ENCODE measurements at regions not wholly inside any gene's neighbourhood (a gene's known extent, or its start where the extent isn't known, plus 50 kb on each side); places are given as distances from the start of the nearest gene placed in this dataset.
"Not testable (repeated sequence)": the region's sequence is repeated elsewhere in the genome, so short reads cannot be mapped to it uniquely, and the experiment has no call there.

- no peak overlapping the region for H3K27ac ChIP-seq
- H3K9me3 ChIP-seq (replicated peaks), result no peaks in the 10 kb centered on the region
- no peak for DNase-seq
- no peaks in the 10 kb centered on the region for H3K4me1 ChIP-seq
- H3K27me3 ChIP-seq, result no peaks in the 10 kb centered on the region
- H3K4me3 ChIP-seq, result no peak overlapping the region
- no peaks in the 10 kb centered on the region for H3K36me3 ChIP-seq
Measured at GRCh38 chr1:232579958-232580941, 49.7 kb downstream of the SIPA1L2 start.

GRCh38 chr1:232579466-232579865 lies 50.5 kb downstream of the SIPA1L2 start:
- Histone ChIP-seq H3K27ac (no peak overlapping the region), H3K4me1 (no peaks in the 10 kb centered on the region), H3K27me3 (no peaks in the 10 kb centered on the region), H3K9me3 (replicated peaks) (no peaks in the 10 kb centered on the region), H3K36me3 (no peaks in the 10 kb centered on the region), H3K4me3 (no peak overlapping the region)
- DNase-seq, result no peak

- no peaks in the 10 kb centered on the region for H3K4me1 ChIP-seq
- H3K27me3 ChIP-seq, result no peaks in the 10 kb centered on the region
- H3K27ac ChIP-seq, result no peak overlapping the region
- no peak overlapping the region for H3K4me3 ChIP-seq
- no peak for DNase-seq
- no peaks in the 10 kb centered on the region for H3K9me3 ChIP-seq (replicated peaks)
- no peaks in the 10 kb centered on the region for H3K36me3 ChIP-seq
Measured at GRCh38 chr1:232578651-232579195, 51.2 kb downstream of the SIPA1L2 start.

DNA sequence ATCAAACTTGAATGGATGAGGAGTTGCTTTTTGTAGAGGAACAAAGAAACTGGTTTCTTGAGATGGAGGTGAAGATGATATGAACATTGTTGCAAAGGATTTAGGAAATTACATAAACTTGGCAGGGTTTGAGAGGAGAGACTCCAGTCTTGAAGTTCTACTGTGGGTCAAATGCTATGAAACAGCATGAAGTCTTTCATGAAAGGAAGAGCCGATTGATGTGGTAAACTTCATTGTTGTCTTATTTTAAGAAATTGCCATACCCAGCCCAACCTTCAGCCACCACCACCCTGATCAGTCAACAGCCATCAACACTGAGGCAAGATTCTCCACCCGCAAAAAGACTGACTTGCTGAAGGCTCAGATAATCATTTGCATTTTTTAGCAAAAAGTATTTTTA lies 52.2 kb downstream of the SIPA1L2 start:
- Histone ChIP-seq H3K36me3 (no peaks in the 10 kb centered on the region), H3K27ac (no peak overlapping the region), H3K4me1 (no peaks in the 10 kb centered on the region), H3K27me3 (no peaks in the 10 kb centered on the region), H3K4me3 (no peak overlapping the region), H3K9me3 (replicated peaks) (no peaks in the 10 kb centered on the region)
- no peak for DNase-seq

- Histone ChIP-seq H3K4me1 (no peaks in the 10 kb centered on the region), H3K27me3 (no peaks in the 10 kb centered on the region), H3K27ac (no peak overlapping the region), H3K9me3 (replicated peaks) (no peaks in the 10 kb centered on the region), H3K36me3 (no peaks in the 10 kb centered on the region), H3K4me3 (no peak overlapping the region)
- no peak for DNase-seq
Measured at GRCh38 chr1:232576537-232576936, 53.4 kb downstream of the SIPA1L2 start.

- Histone ChIP-seq H3K4me3 (no peak overlapping the region), H3K27ac (no peak overlapping the region), H3K4me1 (no peaks in the 10 kb centered on the region), H3K9me3 (replicated peaks) (no peaks in the 10 kb centered on the region), H3K27me3 (no peaks in the 10 kb centered on the region; the same call in 1 of the 2 replicates), H3K36me3 (no peaks in the 10 kb centered on the region)
- no peak for DNase-seq
Measured at GRCh38 chr1:232575763-232576040, 54.2 kb downstream of the SIPA1L2 start.

GRCh38 chr1:232574889-232575762 lies 54.8 kb downstream of the SIPA1L2 start:
- Histone ChIP-seq H3K4me3 (no peak overlapping the region), H3K9me3 (replicated peaks) (no peaks in the 10 kb centered on the region), H3K36me3 (no peaks in the 10 kb centered on the region), H3K27me3 (no peaks in the 10 kb centered on the region; the same call in 1 of the 2 replicates), H3K27ac (no peak overlapping the region), H3K4me1 (no peaks in the 10 kb centered on the region)
- no peak for DNase-seq

DNA sequence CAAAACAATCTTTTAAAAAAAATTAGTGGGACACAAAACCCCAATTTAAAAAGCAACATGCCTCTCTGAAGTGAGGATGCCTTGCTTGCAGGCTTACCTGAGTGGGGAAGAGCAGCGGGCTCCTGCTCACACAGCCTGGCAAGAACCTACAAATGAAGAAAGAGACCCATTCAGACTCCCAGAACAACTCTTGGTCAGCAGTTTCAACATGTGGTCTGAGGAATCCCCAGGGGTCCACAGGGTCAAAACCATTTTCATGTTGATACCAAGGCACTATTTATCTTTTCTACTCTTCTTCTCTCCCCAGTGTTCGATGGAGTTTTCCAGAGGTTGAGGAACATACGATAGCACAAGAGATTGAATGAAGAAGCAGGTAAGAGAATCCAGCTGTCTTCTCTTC lies 55.9 kb downstream of the SIPA1L2 start:
- no peaks in the 10 kb centered on the region for H3K4me1 ChIP-seq
- H3K36me3 ChIP-seq, result no peaks in the 10 kb centered on the region
- DNase-seq, result no peak
- H3K9me3 ChIP-seq (replicated peaks), result no peaks in the 10 kb centered on the region
- no peak overlapping the region for H3K4me3 ChIP-seq
- H3K27me3 ChIP-seq, result no peaks in the 10 kb centered on the region; the same call in 1 of the 2 replicates
- no peak overlapping the region for H3K27ac ChIP-seq

GRCh38 chr1:232571523-232571922 lies 58.4 kb downstream of the SIPA1L2 start:
- Histone ChIP-seq H3K36me3 (no peaks in the 10 kb centered on the region), H3K27me3 (no peaks in the 10 kb centered on the region; the same call in 1 of the 2 replicates), H3K9me3 (replicated peaks) (no peaks in the 10 kb centered on the region), H3K4me1 (peaks cover 5% of the 10 kb centered on the region; the same call in 1 of the 2 replicates), H3K4me3 (no peak overlapping the region), H3K27ac (no peak overlapping the region)
- DNase-seq, result peak; percentile 9 to 33

- DNase-seq, result no peak
- H3K27ac ChIP-seq, result no peak overlapping the region
- no peaks in the 10 kb centered on the region for H3K36me3 ChIP-seq
- peaks cover 5% of the 10 kb centered on the region; the same call in 1 of the 2 replicates for H3K4me1 ChIP-seq
- no peaks in the 10 kb centered on the region; the same call in 1 of the 2 replicates for H3K27me3 ChIP-seq
- H3K4me3 ChIP-seq, result no peak overlapping the region
- H3K9me3 ChIP-seq (replicated peaks), result no peaks in the 10 kb centered on the region
Measured at GRCh38 chr1:232570007-232570406, 59.9 kb downstream of the SIPA1L2 start.

GRCh38 chr1:232569554-232569921 lies 60.4 kb downstream of the SIPA1L2 start:
- DNase-seq; H3K27ac ChIP-seq; H3K36me3 ChIP-seq; H3K4me3 ChIP-seq; H3K9me3 ChIP-seq (replicated peaks); H3K4me1 ChIP-seq; H3K27me3 ChIP-seq: not testable (repeated sequence)

- no peak for DNase-seq
- no peak overlapping the region for H3K27ac ChIP-seq
- H3K36me3 ChIP-seq, result no peaks in the 10 kb centered on the region
- H3K9me3 ChIP-seq (replicated peaks), result no peaks in the 10 kb centered on the region
- H3K4me1 ChIP-seq, result peaks cover 5% of the 10 kb centered on the region; the same call in 1 of the 2 replicates
- no peaks in the 10 kb centered on the region; the same call in 1 of the 2 replicates for H3K27me3 ChIP-seq
- H3K4me3 ChIP-seq, result no peak overlapping the region
Measured at GRCh38 chr1:232568906-232569553, 60.9 kb downstream of the SIPA1L2 start.

- no peaks in the 10 kb centered on the region; the same call in 1 of the 2 replicates for H3K27me3 ChIP-seq
- no peaks in the 10 kb centered on the region for H3K9me3 ChIP-seq (replicated peaks)
- peaks cover 5% of the 10 kb centered on the region; the same call in 1 of the 2 replicates for H3K4me1 ChIP-seq
- H3K36me3 ChIP-seq, result no peaks in the 10 kb centered on the region
- no peak overlapping the region for H3K4me3 ChIP-seq
- H3K27ac ChIP-seq, result no peak overlapping the region
- DNase-seq, result peak in 1 of 2 experiments; percentile 9
Measured at GRCh38 chr1:232568331-232568852, 61.5 kb downstream of the SIPA1L2 start.

GRCh38 chr1:232566093-232566492 lies 63.8 kb downstream of the SIPA1L2 start:
- Histone ChIP-seq H3K36me3 (no peaks in the 10 kb centered on the region), H3K4me3 (no peak overlapping the region), H3K9me3 (replicated peaks) (no peaks in the 10 kb centered on the region), H3K27me3 (no peaks in the 10 kb centered on the region; the same call in none of the 2 replicates), H3K4me1 (peaks cover 5% of the 10 kb centered on the region; the same call in 1 of the 2 replicates), H3K27ac (no peak overlapping the region)
- DNase-seq, result no peak

Data from SJCRH30 (cell line).